ENCODE measurements at regions not wholly inside any gene's neighbourhood (a gene's known extent, or its start where the extent isn't known, plus 50 kb on each side); places are given as distances from the start of the nearest gene placed in this dataset.

DNA sequence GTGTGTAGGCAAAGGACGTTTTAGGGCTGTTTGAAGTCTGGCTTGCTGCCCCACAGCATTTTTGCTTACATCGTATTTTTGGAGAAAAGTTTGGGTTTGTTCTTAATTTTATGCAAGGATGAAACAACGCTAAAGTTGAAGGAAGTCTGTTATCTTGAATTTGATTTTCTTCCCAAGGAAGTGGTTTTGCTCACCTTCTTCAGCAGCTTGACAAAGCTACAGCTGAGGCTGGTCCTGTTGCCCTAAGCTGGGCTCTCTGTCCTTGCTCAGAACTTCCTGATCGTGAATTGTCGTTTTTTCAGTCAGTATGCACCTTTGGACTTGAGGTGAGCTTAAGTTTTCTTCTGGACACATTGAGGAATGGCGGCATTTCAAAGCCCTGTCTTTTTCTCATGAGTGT, 62.1 kb upstream of the GSX1 start:
- Histone ChIP-seq H3K27me3 (ENCODE audit: control insufficient read depth in 3 of 3, insufficient read depth in 3 of 3, low read length in 2 of 3) (peaks cover 0 to 8% (median 3%) of the 10 kb centered on the region in 3 donors), H3K4me3 (no peak overlapping the region), H3K4me1 (ENCODE audit: control insufficient read depth in 5 of 5, insufficient read depth in 5 of 5, low read length in 5 of 5) (no peaks in the 10 kb centered on the region), H3K9me3 (ENCODE audit: control insufficient read depth in 4 of 4, insufficient read depth in 3 of 4, low read length in 3 of 4) (no peaks in the 10 kb centered on the region), H3K9ac (ENCODE audit: insufficient read depth in 1 of 2, low read length in 2 of 2) (no peak overlapping the region), H3K27ac (ENCODE audit: low read depth in 1 of 2, low read length in 1 of 2) (no peak overlapping the region), H3K36me3 (ENCODE audit: control insufficient read depth in 4 of 4, insufficient read depth in 4 of 4, low read length in 4 of 4) (no peaks in the 10 kb centered on the region)
- ATAC-seq (ENCODE audit: insufficient read depth, low FRiP score) (no peak), DNase-seq (no peak)
- WGBS, 2 donors: 64 to 69% methylated on average over 6 of the region's 6 CpGs
- TF ChIP-seq, protein P1, sequence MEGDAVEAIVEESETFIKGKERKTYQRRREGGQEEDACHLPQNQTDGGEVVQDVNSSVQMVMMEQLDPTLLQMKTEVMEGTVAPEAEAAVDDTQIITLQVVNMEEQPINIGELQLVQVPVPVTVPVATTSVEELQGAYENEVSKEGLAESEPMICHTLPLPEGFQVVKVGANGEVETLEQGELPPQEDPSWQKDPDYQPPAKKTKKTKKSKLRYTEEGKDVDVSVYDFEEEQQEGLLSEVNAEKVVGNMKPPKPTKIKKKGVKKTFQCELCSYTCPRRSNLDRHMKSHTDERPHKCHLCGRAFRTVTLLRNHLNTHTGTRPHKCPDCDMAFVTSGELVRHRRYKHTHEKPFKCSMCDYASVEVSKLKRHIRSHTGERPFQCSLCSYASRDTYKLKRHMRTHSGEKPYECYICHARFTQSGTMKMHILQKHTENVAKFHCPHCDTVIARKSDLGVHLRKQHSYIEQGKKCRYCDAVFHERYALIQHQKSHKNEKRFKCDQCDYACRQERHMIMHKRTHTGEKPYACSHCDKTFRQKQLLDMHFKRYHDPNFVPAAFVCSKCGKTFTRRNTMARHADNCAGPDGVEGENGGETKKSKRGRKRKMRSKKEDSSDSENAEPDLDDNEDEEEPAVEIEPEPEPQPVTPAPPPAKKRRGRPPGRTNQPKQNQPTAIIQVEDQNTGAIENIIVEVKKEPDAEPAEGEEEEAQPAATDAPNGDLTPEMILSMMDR (IDR thresholded peaks at IDR 0.05; ENCODE audit: control extremely low read depth, extremely low read depth): no peak

All from lung (tissue), 11 donors.